Inferior parietal cortex (tissue), 1 donor: ENCODE measurements at regions not wholly inside any gene's neighbourhood (a gene's known extent, or its start where the extent isn't known, plus 50 kb on each side); places are given as distances from the start of the nearest gene placed in this dataset.
A peak's percentile ranks its signal among the peaks of the same experiment; 100 is the strongest.

Experiments used
- DNase-seq: peaks from one replicate; pipeline ENCODE4 v3.0.0-alpha.2; 2016; ENCODE audit errors: extremely low spot score

DNA sequence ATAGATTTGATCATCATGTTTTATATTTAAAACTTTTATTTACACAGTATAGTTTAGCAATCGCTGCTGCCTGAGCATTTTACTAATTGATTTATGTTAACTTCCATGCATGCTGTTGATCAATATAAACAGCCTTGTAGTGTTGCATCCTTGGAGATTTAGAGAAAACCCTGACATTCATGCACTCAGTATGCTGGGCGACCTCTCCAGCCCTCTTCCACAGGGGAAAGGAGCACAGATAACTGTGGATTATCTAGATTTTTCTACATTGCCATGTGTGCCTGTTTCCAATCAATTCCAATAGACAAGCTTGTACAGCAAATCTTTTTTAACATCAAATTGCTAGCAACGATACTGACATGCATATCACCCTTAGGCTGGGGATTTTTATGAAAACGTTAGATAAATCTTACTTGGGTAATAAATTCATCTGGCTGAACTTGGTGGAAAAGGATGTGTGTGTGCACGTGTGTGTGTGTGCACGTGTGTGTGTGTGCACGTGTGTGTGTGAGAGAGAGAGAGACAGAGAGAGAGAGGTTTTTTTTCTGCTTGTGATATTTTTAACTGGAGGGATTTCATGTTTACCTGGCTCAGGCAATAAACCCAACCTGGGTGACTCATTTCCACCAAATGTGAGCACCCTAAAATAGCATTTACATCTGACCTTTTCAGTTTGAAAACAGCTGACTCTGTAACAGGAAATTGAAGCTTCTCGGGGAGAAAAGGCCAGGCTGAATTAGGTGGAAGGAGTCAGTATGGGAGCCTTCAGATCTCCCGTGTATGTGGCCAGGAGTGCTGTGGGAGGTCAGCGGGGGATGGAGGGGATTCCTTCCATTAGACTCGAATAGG is 339.8 kb downstream of the PRDM2 start:
- no peak for DNase-seq

DNA sequence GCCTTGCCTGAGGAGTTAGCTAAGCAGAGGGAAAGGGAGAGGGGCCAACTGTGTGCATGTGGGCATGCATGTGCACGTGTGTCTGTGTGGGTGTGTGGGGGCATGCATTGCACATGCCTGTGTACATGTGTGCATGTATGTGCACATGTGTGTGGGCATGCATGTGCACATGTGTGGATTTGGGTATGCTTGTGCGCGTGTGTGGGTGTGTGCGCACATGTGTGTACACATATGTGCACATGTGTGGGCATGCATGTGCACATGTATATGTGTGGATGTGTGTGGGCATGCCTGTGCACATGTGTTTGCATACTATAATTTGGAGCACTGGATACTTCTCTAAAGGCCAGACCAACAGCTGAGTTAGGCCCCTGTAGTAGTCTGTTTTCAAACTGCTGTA is 350.0 kb downstream of the PRDM2 start:
- no peak for DNase-seq

DNA sequence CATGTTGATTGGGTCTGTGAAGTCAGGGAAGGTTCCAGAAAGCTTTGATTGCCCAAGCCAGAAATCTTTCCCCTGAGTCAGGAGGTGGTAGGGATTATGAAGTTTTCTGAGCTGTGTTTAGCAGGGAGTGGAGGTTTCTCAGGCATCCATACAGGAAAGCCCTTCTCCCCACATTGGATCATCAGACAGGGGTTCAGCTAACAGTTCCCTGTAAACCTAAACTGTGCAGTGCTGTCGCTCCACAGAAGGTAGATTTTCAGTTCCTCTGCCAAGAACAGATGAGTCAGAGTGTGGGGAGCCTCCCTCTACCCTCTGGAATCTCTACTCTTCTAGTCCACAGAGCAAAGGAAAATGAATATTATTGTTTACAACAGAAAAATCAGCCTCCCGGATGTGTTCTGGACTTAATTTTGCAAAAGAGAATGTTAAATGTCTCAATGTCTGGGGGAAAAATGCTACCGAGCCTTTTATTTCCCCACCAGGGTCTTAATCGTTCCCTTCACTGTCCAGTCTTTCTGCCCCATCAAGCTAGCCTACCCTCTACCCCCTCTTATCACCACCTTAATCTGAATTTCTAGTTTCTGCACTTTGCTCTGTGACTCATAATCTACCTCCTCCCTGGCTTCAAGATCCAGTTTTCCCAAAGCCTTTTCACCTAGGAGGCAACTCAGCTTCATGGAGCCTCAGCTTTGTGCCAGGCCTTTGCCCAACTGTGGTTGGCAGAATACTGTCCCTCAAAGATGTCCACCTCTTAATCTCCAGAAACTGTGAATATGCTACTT is 355.6 kb downstream of the PRDM2 start:
- peak; percentile 13 for DNase-seq

DNA sequence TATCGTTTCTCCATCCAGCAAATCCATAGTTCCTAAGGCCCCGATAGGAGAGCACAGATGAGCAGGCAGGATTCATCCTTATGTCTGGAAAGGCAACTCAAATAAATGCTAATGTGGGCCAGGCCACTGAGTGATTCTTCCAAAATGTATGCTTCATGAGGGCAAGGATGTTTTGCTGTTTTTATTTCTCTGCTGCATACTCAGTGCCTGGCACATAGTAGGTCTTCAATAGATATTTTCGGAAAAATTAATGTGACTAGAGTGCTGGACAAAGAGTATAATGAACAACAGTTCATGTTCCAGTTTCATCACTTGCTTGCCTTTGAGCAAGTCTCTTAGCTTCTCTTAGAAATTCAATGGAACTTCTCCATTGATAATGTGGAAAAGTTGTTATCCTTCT is 357.7 kb downstream of the PRDM2 start:
- no peak for DNase-seq

DNA sequence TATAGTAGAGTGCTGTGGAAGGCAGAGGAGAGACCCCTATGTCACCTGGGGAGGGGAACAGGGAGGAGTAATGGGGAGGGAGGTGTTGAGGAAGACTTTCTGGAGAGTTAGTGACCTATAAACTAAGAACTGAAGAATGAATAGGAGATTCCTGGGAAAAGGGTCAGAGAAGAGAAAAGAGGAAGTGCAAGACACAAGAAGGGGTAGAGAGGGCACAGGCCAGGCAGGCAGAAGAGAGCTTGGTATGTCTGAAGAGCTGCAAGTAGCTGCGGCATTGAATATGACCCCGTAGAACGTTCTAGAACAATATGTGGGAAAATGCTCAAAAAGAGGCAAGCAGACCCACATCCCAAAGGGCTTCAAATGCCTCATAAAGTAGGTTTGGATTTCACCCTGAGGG is 361.2 kb downstream of the PRDM2 start:
- no peak for DNase-seq

DNA sequence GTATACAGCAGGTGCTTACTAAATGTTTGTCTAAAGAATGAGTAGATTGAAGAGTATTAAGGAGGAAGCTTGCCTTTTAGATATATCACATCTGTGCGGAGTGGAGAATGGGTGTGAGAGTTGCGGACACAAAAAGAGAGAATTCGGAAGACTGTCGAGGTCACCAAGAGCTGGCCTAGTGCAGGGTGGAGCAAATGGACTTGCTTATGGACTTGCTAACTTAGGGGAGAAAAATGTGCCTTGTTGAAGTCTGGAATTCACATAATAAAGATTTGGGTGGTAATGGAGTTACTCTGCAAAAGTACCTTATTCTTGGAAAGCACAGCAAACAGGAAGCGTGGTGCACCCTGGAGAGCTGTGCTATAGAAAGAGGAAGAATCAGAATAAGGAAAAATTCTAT is 361.7 kb downstream of the PRDM2 start:
- DNase-seq: no peak

DNA sequence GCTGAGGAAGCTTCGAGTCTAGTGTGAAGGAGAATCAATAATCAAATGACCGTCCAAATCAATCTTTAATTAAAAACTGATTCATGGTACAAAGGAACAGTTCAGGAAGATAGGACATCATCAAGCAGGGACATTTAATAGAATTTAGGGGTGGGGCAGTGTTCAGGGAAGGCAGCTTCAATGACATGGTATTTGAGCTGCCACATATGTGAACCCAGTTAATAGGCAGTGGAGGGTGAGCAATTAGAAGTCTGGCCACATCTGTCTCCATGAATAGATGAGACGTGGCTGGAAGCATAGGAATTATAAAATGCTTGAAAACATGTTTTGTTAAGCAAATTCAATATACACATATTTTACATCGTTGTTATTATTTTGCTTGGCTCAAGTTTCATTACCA is 362.7 kb downstream of the PRDM2 start:
- DNase-seq: no peak

DNA sequence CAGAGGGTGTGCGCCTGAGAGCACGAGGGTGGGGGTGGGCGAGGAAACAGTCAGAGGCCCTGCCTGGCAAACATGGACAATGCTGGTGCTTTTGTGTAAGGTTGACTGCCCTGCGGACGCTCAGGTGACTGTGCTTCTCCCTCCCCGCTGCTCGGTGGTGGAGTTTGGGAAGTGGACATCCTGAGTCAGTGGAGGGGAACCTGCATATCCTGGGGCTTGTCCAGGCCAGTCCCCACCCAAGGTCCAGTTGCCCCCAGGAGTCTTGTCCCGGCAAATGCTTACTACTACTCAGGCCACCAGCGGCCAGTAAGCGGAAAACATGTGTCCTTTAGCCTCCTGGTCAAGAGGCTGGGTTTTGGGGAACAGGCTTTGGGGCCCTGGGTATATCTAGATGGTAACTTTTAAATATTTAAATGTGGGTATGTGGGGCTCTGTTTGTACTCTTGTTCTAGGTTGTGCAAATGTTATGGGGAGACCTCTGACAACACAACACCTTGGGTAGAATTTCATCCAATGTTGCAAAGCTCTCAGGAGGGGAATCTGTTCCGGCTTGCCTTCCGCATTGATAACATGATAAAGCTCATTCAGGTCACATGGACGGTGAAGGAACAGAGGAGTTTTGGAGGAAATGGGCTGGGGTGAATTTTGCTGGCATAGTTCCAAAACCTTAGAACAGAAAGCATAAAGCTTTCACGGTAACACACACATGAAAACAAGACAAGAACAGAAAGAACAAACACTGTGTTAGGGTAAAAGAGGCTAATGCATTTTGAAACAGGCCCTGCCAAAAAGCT is 364.9 kb downstream of the PRDM2 start:
- DNase-seq: no peak

DNA sequence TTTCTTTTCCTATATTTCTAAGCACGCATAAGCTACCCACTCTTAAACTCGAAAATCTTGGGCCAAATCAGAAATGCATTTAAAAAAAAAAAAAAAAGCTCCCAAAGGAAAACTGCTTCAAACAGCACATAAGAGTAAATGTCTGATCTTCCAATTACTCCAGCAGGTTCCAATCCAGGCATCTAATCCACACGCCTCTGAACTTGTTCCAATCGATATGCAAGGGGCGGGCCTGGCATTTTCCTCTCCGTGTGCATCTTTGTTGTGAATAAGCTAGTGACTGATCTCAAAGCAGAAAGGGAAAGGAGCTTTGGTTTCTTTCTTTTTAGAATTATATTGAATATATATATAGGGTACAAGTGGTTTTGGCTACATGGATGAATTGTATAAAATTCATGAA is 365.5 kb downstream of the PRDM2 start:
- DNase-seq: no peak

DNA sequence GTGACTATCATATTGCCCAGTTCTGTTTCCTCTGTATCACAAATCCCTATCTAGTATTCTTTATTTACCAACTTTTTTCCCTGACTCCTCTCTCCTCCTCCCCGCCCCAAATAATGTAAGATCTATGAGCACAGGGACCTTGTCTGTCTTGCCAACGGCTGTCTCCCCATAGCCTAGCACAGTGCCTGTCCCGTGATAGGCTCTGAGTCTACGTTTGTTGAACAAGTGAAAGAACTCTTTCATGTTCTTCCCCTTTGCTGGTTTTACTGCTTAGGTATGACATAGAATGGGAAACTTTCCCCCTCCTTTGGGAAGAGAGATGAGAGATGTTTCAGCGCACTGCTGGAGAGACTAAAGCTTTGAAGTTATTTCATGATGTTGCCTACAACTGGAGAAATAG is 367.0 kb downstream of the PRDM2 start:
- DNase-seq: no peak

DNA sequence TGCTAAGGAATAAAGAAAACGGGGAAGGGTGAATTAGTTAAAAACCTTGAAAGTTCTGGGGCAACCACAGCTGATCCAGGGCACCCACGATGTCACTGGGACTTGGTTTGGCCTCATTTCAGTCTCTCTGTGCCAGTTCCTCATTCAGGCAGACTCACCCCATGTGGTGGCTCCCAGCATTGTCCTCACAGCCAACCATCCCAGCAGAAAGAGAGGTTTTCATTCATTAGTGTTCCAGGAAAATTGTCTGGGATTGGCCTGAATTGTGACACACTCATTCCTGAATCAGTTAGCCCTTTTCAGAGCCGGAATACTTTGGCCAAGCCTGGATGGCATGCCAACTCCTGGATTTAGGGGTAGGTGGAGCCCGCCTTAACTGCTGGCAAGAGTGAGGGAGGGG is 367.7 kb downstream of the PRDM2 start:
- no peak for DNase-seq

DNA sequence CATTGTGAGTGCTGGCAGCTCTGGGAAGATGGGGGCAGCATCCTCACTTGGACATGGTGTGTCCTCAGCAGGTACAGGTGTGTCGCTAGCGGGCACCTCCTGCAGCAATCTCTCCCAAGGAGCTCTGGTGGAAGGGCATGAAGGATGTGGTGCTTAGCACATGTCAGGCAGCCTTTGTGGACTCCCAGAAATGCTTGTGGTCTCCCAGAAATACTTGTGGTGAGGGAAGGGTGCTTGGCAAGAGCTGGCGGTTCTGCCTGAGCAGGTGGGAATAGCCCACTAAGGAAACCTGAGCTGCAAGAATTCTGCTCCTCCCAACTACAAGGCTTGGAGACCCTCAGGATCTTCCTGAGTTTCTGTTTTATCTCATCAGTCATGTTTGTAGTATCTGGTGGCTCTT is 371.6 kb downstream of the PRDM2 start:
- DNase-seq: no peak

DNA sequence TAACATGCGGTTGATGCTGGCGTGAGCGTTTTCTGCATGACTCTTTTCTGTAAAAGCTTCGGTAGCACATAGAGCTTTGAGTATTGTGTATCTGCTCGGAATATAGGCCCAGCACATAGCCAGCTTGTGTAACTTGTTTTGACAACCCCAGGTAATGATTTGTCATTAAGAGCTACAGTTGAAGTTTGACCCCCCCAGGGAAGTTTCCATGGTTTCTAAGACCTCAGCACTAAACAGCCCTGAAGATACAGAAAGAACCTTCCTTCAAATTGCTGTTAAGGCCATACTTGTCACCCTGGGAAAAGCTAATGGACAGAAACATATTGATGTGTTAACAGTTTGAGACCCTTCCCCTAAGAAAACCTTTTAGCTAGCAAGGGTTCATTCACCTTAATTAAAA is 380.7 kb downstream of the PRDM2 start:
- DNase-seq: no peak

DNA sequence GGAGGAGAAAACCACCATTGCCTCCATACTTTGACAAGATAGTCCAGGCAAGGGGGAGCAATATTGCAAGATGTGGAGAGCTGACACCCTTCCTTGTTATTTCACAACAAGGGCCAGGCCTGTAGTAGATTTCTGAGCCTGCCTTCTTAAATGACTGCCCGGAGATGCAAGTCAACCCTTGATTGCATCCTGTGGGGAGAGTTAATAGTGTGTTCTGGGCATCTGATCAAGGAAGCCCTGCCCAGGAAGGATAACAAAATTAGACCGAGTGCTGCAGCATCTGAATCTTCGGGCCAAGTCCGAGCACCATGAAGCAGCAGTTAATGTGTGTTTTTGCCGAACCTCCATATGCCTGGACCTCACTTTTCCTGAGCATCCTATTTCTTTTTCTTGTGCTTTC is 382.3 kb downstream of the PRDM2 start:
- DNase-seq: no peak

DNA sequence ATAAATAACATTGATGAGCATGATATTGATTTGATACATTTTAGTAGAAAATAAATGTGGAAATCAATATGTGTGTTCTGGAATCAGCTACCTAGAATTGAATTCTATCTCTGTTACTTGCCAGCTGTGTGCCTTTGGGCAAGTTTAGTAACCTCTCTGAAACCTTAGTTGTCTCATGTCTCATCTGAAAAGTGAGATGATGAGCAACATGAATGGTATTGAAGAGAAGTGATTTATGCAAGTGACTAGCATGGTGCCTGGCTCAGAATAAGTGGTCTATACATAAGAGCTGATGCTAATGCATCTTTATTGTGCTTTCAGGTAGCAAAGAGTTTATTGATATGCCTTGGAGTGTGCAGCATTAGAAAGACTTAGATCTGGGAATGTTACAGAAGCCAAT is 383.3 kb downstream of the PRDM2 start:
- no peak for DNase-seq

DNA sequence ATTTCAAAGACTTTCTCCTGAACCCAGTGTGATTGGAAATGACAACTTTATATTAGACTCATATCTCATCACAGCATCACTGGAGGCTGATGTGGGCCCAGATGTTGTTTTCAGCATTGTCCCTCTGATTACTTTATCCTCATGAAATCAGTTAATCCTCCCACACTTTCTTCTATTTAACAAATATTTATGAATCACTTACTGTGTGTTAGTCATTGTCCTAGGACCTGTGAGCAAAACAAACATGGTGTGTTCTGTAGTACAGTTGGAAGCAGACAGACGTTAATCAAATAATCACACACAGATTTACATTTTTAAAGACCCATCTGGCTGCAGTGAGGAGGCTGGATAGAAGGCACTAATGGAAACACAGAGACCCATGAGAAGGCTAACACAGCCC is 383.7 kb downstream of the PRDM2 start:
- DNase-seq: no peak

DNA sequence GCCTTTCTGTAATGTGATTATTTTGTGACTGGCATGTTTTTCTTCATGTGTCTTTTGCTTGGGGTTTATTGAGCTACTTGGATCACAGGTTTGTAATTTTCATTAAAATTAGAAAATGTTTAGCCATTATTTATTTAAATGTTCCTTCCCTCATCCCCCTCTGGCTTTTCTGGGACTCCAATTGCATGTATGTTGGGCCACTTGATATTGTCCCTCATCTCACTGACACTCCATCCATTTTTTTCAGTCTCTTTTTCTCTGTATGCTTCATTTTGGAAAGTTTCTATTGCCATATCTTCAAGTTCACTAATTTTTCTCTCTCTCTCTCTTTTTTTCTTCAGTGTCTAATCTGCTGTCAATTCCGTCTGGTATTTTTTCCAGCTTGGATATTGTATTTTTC is 390.1 kb downstream of the PRDM2 start:
- no peak for DNase-seq

DNA sequence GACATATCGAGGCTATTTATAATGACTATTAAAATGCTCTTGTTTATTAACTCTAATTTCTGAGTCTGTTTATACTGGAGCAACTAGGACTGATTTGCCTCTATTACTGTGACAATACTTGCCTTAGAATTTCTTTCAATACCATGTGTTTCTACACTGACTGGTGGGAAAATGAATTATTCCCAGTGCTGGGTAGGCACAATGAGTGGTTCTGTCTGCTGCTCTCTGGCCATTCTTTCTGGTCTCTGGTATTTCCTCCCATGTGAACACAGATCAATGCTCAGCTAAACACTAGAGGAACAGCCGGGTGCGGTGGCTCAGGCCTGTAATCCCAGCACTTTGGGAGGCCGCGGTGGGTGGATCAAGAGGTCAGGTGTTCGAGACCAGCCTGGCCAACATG is 390.5 kb downstream of the PRDM2 start:
- no peak for DNase-seq

DNA sequence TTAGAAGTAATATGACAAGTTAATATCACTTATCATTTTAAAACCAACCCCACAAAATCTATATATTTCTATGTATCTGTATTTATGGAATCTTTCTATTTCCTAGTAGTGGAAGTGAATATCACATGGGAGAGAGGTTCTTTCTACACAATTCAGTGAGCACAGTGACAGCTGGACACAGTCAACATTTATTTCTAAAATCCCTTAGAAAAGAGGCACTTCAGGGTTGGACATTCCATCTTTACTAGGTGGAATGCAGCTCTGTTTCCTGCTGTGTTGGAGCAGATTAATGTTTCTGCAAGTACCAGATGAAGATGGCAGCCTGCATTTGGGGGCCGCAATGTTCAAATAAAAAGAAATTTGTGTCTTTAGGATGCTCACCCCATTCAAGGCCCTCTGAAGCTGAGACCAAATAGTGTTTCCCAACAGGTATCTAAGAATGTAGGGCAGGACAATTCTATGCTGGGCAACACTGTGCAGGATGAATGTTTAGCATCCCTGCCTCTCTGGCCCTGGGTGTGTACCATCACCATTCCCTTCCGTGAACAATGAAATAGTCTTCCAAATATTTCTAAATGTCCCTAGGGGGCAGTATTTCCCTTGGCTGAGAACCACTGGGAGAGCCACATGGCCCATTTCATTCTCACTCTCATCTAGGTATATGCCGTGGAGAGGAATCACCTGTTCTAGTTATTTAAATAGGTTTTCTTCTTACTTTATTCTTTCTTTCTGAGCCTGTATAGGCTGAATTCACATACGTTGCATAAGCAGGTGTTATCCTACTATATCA is 394.8 kb downstream of the PRDM2 start:
- peak; percentile 56 for DNase-seq

DNA sequence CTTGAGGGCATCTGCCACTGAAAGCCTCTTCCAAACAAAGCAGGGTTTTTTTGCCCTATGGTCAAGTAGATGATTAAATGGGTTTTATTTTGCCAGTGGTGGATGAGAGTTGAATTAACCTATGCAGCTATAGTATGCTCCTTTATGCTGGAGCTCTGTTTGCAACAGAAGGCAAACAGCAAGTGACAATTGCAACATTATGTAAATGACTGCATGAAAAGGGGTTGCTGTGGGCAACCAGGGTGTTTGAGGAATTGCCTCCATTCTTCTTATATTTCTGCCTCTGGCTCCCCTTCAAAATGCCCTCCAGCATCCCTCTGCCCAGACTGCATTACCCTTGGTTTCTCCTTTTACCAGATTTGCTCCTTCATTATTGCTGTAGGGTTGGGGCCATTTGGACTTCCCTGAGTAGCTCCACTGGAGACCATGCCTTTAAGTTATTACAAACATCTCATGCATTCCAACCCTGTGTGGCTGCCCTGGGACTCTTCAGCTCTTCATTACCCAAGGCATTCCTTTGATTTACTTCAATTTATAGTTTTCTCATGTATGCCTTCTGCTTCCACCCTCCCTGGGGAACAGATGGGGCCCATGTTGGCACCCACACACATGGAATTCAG is 398.4 kb downstream of the PRDM2 start:
- no peak for DNase-seq

DNA sequence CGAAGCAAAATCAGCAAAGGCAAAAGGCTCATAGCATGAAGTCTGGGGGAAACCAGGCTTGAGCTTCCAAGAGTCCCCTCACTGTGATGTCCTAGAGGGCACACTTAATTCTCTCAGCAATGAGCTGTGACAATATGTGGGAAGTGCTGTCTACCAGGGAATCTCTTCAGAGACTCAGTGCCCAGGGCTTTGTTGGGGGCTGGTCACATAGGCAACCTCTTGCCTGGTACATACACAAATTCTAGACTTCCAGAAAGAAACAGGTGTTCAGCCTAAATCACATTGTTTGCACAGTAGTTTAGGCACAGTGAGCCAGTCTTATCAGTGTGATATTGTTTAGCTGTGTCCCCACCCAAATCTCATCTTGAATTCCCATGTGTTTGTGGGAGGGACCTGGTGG is 400.5 kb downstream of the PRDM2 start:
- no peak for DNase-seq
